IMR-90 (cell line): ENCODE measurements at regions not wholly inside any gene's neighbourhood (a gene's known extent, or its start where the extent isn't known, plus 50 kb on each side); places are given as distances from the start of the nearest gene placed in this dataset.

Source experiments
- ATAC-seq: fragments of 200-7000 bp; cut with Tn5 transposase; 2 replicates; pipeline ENCODE4 v1.9.1; 2020; ENCODE audit warnings: low read depth, mild to moderate bottlenecking, moderate library complexity
- BruUV-seq: library from RNA; stranded (reverse); fragments of 400-500 nt; replicated peaks from 2 replicates; lab custom pipeline; 2021; lab: Mats Ljungman, UMichigan
- CTCF ChIA-PET: fragments of 300-600 bp; formaldehyde crosslinking; extraction: SDS; loops from one replicate; lab custom pipeline; 2021; ENCODE audit warnings: antibody characterized with exemption; lab: Yijun Ruan, JAX
- POLR2A ChIA-PET: fragments of 300-600 bp; sonication (Branson Sonifier 250); formaldehyde crosslinking; loops from one replicate; lab custom pipeline; 2022; ENCODE audit warnings: antibody characterized with exemption; ENCODE audit not compliant: unreplicated experiment; lab: Charles Lee
- DNase-seq: peaks from one replicate; pipeline ENCODE4 v3.0.0; 2013
- H2AFZ ChIP-seq: replicated peaks from 2 replicates; pipeline ENCODE3; 2013; ENCODE audit warnings: low read length, mild to moderate bottlenecking; ENCODE audit not compliant: poor library complexity
- H2AK5ac ChIP-seq: 2 replicates; pipeline ENCODE4 v1.6.1; 2013; ENCODE audit warnings: low read depth, low read length, inconsistent platforms
- H2AK9ac ChIP-seq: replicated peaks from 2 replicates; pipeline ENCODE3; 2013; ENCODE audit warnings: mild to moderate bottlenecking, low read depth, low read length, moderate library complexity; ENCODE audit not compliant: poor library complexity
- H2BK120ac ChIP-seq: 2 replicates; pipeline ENCODE4 v1.6.1; 2013; ENCODE audit warnings: low read depth, low read length, inconsistent platforms
- H2BK15ac ChIP-seq: 3 replicates; pipeline ENCODE4 v1.6.1; 2013; ENCODE audit warnings: low read depth, low read length, inconsistent platforms
- H2BK20ac ChIP-seq: 2 replicates; pipeline ENCODE4 v1.6.1; 2013; ENCODE audit warnings: low read depth, mild to moderate bottlenecking, inconsistent platforms, low read length, moderate library complexity
- H2BK5ac ChIP-seq: 2 replicates; pipeline ENCODE4 v1.6.1; 2013; ENCODE audit warnings: mild to moderate bottlenecking, low read depth, low read length, inconsistent platforms; ENCODE audit not compliant: poor library complexity, severe bottlenecking
- H3K14ac ChIP-seq: replicated peaks from 2 replicates; pipeline ENCODE4 v1.6.1; 2013; ENCODE audit warnings: low read depth, low read length, inconsistent platforms
- H3K18ac ChIP-seq: 2 replicates; pipeline ENCODE4 v1.6.1; 2013; ENCODE audit warnings: low read depth, low read length, control low read depth
- H3K23ac ChIP-seq: 2 replicates; pipeline ENCODE4 v1.6.1; 2013; ENCODE audit warnings: low read depth, low read length, inconsistent platforms
- H3K27ac ChIP-seq: 2 replicates; pipeline ENCODE4 v1.5.1; 2013; ENCODE audit warnings: mild to moderate bottlenecking, control low read depth, low read length; ENCODE audit not compliant: insufficient read depth
- H3K27me3 ChIP-seq: 2 replicates; pipeline ENCODE4 v1.6.1; 2013; ENCODE audit warnings: low read length; ENCODE audit not compliant: control insufficient read depth, insufficient read depth
- H3K36me3 ChIP-seq: 2 replicates; pipeline ENCODE4 v1.6.1; 2013; ENCODE audit warnings: low read length, mixed read lengths; ENCODE audit not compliant: control insufficient read depth, insufficient read depth
- H3K4ac ChIP-seq: 2 replicates; pipeline ENCODE4 v1.6.1; 2013; ENCODE audit warnings: low read depth, low read length, inconsistent platforms
- H3K4me1 ChIP-seq: 2 replicates; pipeline ENCODE4 v1.6.1; 2013; ENCODE audit warnings: low read length, mixed read lengths; ENCODE audit not compliant: control insufficient read depth, insufficient read depth
- H3K4me2 ChIP-seq: 2 replicates; pipeline ENCODE4 v1.6.1; 2013; ENCODE audit warnings: low read depth, mild to moderate bottlenecking, control low read depth, low read length, moderate library complexity
- H3K4me3 ChIP-seq: 2 replicates; pipeline ENCODE4 v1.5.1; 2013; ENCODE audit warnings: low read depth, mild to moderate bottlenecking, control low read depth, low read length, moderate library complexity; ENCODE audit not compliant: insufficient read depth
- H3K56ac ChIP-seq: 2 replicates; pipeline ENCODE4 v1.6.1; 2013; ENCODE audit warnings: low read length, inconsistent platforms; ENCODE audit not compliant: insufficient read depth; ENCODE audit errors: extremely low read depth
- H3K79me1 ChIP-seq, 2 experiments: 2 replicates each; pipeline ENCODE4 v1.6.1; 2013; ENCODE audit warnings: low read length in 2 of 2, inconsistent platforms in 1 of 2, low read depth in 1 of 2
- H3K9ac ChIP-seq: 2 replicates; pipeline ENCODE4 v1.6.1; 2013; ENCODE audit warnings: low read depth, low read length, control low read depth
- H3K9me1 ChIP-seq: 2 replicates; pipeline ENCODE4 v1.6.1; 2013; ENCODE audit warnings: low read length, inconsistent platforms; ENCODE audit not compliant: insufficient read depth
- H3K9me3 ChIP-seq: 2 replicates; pipeline ENCODE4 v1.6.1; 2013; ENCODE audit warnings: low read length; ENCODE audit not compliant: control insufficient read depth, insufficient read depth
- H4K20me1 ChIP-seq: 2 replicates; pipeline ENCODE4 v1.6.1; 2013; ENCODE audit warnings: low read length, inconsistent platforms; ENCODE audit not compliant: insufficient read depth
- H4K5ac ChIP-seq: 2 replicates; pipeline ENCODE4 v1.6.1; 2013; ENCODE audit warnings: mild to moderate bottlenecking, low read depth, low read length, control low read depth
- H4K8ac ChIP-seq, 2 experiments: 2 replicates each; pipeline ENCODE4 v1.6.1; 2013; ENCODE audit warnings: low read depth in 2 of 2, low read length in 2 of 2, control low read depth in 1 of 2, inconsistent platforms in 1 of 2
- H4K91ac ChIP-seq: 2 replicates; pipeline ENCODE4 v1.6.1; 2013; ENCODE audit warnings: low read depth, low read length, inconsistent platforms; ENCODE audit not compliant: insufficient read depth
- MAZ ChIP-seq: IDR thresholded peaks from 2 replicates; pipeline ENCODE4 v1.6.1; 2012; ENCODE audit warnings: low read depth, mild to moderate bottlenecking, low read length, improper control_type of control experiment, moderate library complexity, borderline replicate concordance
- WGBS, 2 experiments: methylation state at CpG; one replicate each; pipeline versions ENCODE4 v1.1.5 to v1.1.7; 2013; ENCODE audit warnings: missing lambda C conversion rate in 2 of 2; ENCODE audit not compliant: insufficient read length in 1 of 2; ENCODE audit errors: extremely low coverage in 2 of 2; 5-methylcytosine and 5-hydroxymethylcytosine counted together
- dilution Hi-C: fragments of 300-500 bp; cut with HindIII; formaldehyde crosslinking; loops from one replicate; pipeline ENCODE4 v1.14.3; 2018; ENCODE audit warnings: low sequenced_read_pairs; ENCODE audit not compliant: unreplicated experiment
- in situ Hi-C: fragments of 300-500 bp; cut with MboI; formaldehyde crosslinking; loops from 3 replicates; pipeline ENCODE4 v1.14.3; 2019; ENCODE audit warnings: low sequenced_read_pairs, inconsistent platforms, mixed read lengths
- intact Hi-C: fragments of 100-400 bp; cut with micrococcal nuclease; formaldehyde crosslinking; loops from 2 replicates; pipeline ENCODE4 v1.10.0; 2022
- TF ChIP-seq, protein P1 (sequence below): conservative IDR thresholded peaks from 2 replicates; pipeline ENCODE4 v1.5.1; 2012; ENCODE audit warnings: mild to moderate bottlenecking, low read depth, low read length, improper control_type of control experiment
- TF ChIP-seq, protein P2 (sequence below): fragments of 150-350 bp; IDR thresholded peaks from 2 replicates; pipeline ENCODE4 v1.6.1; 2016; ENCODE audit warnings: low read depth, mild to moderate bottlenecking, low read length, moderate library complexity, borderline replicate concordance

DNA sequence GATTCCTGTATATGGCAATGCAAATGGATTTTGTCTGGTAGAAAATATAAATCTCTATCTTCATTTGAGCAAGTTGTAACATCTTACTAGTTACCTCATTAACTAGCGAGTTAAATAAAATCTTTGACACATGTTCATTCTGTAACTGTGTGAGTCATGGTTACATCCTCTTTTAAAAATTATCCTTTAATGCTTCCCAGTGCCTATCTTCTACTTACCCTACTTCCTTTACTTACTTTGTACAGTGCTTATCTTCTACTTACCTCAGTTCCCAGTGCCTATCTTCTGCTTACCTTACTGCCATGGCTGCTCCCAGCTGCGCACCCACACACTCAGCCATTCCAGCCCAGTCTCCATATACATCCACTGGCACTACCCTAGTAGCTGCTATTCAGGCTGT lies 71.9 kb upstream of the GOLGA8B start:
- no peaks in the 10 kb centered on the region for H3K79me1 ChIP-seq
- no peak for DNase-seq
- dilution Hi-C loops (no loop called here), in situ Hi-C loops (no loop called here), intact Hi-C loops (no loop called here)
- no peak overlapping the region for H2BK20ac ChIP-seq
- H4K20me1 ChIP-seq, result no peaks in the 10 kb centered on the region
- no peak overlapping the region for H3K9ac ChIP-seq
- no peak overlapping the region for H4K91ac ChIP-seq
- no peak overlapping the region for H2AK9ac ChIP-seq
- H3K18ac ChIP-seq, result no peak overlapping the region
- no peaks in the 10 kb centered on the region for H3K36me3 ChIP-seq
- no peak overlapping the region for H4K5ac ChIP-seq
- no TSS peak for BruUV-seq
- TF ChIP-seq MAZ, result no peak
- TF ChIP-seq, protein P1, sequence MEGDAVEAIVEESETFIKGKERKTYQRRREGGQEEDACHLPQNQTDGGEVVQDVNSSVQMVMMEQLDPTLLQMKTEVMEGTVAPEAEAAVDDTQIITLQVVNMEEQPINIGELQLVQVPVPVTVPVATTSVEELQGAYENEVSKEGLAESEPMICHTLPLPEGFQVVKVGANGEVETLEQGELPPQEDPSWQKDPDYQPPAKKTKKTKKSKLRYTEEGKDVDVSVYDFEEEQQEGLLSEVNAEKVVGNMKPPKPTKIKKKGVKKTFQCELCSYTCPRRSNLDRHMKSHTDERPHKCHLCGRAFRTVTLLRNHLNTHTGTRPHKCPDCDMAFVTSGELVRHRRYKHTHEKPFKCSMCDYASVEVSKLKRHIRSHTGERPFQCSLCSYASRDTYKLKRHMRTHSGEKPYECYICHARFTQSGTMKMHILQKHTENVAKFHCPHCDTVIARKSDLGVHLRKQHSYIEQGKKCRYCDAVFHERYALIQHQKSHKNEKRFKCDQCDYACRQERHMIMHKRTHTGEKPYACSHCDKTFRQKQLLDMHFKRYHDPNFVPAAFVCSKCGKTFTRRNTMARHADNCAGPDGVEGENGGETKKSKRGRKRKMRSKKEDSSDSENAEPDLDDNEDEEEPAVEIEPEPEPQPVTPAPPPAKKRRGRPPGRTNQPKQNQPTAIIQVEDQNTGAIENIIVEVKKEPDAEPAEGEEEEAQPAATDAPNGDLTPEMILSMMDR, result no peak
- TF ChIP-seq, protein P2, sequence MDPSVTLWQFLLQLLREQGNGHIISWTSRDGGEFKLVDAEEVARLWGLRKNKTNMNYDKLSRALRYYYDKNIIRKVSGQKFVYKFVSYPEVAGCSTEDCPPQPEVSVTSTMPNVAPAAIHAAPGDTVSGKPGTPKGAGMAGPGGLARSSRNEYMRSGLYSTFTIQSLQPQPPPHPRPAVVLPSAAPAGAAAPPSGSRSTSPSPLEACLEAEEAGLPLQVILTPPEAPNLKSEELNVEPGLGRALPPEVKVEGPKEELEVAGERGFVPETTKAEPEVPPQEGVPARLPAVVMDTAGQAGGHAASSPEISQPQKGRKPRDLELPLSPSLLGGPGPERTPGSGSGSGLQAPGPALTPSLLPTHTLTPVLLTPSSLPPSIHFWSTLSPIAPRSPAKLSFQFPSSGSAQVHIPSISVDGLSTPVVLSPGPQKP, result no peak
- no peak overlapping the region for H3K4ac ChIP-seq
- no peak overlapping the region for H3K4me3 ChIP-seq
- no peak overlapping the region for H2AK5ac ChIP-seq
- H3K9me3 ChIP-seq, result no peaks in the 10 kb centered on the region
- ChIA-PET CTCF (no interaction called here), POLR2A (no interaction called here)
- no peak overlapping the region for H3K14ac ChIP-seq
- H3K9me1 ChIP-seq, result no peaks in the 10 kb centered on the region
- no peak overlapping the region for H3K27ac ChIP-seq
- no CpG with 5 or more reads among the region's 2 CpGs for WGBS, 2 experiments
- H3K4me2 ChIP-seq, result no peak overlapping the region
- H2BK15ac ChIP-seq, result no peak overlapping the region
- H4K8ac ChIP-seq, result no peak overlapping the region
- H2AFZ ChIP-seq, result no peak overlapping the region
- no peak overlapping the region for H3K23ac ChIP-seq
- peaks cover 2% of the 10 kb centered on the region; the same call in 1 of the 2 replicates for H3K27me3 ChIP-seq
- no peak overlapping the region for H2BK120ac ChIP-seq
- H3K4me1 ChIP-seq, result no peaks in the 10 kb centered on the region; the same call in 1 of the 2 replicates
- H2BK5ac ChIP-seq, result no peak overlapping the region
- ATAC-seq, result no peak
- no peak overlapping the region for H3K56ac ChIP-seq
